ENCODE measurements at regions not wholly inside any gene's neighbourhood (a gene's known extent, or its start where the extent isn't known, plus 50 kb on each side); places are given as distances from the start of the nearest gene placed in this dataset.

- no peak for DNase-seq (ENCODE audit: low read depth in 3 of 3, low spot score in 1 of 3)
Observed at GRCh38 chr6:147712841-147713240, 204.4 kb downstream of the SAMD5 start.

GRCh38 chr6:147715035-147715434, 206.5 kb downstream of the SAMD5 start:
- no peak for DNase-seq (ENCODE audit: low read depth in 3 of 3, low spot score in 1 of 3)

- DNase-seq (ENCODE audit: low read depth in 3 of 3, low spot score in 1 of 3): no peak
Observed at GRCh38 chr6:147716434-147716833, 207.9 kb downstream of the SAMD5 start.

- no peak for DNase-seq (ENCODE audit: low read depth in 3 of 3, low spot score in 1 of 3)
Observed at GRCh38 chr6:147717991-147718390, 209.5 kb downstream of the SAMD5 start.

- no peak for DNase-seq (ENCODE audit: low read depth in 3 of 3, low spot score in 1 of 3)
Observed at GRCh38 chr6:147722158-147722557, 213.7 kb downstream of the SAMD5 start.

GRCh38 chr6:147724454-147724853, 216.0 kb downstream of the SAMD5 start:
- no peak for DNase-seq (ENCODE audit: low read depth in 3 of 3, low spot score in 1 of 3)

- no peak for DNase-seq (ENCODE audit: low read depth in 3 of 3, low spot score in 1 of 3)
Observed at GRCh38 chr6:147726342-147726741, 217.9 kb downstream of the SAMD5 start.

GRCh38 chr6:147728903-147729302, 220.4 kb downstream of the SAMD5 start:
- no peak for DNase-seq (ENCODE audit: low read depth in 3 of 3, low spot score in 1 of 3)

- DNase-seq (ENCODE audit: low read depth in 3 of 3, low spot score in 1 of 3): no peak
Observed at GRCh38 chr6:147733686-147734085, 225.2 kb downstream of the SAMD5 start.

GRCh38 chr6:147734151-147734550, 225.7 kb downstream of the SAMD5 start:
- no peak for DNase-seq (ENCODE audit: low read depth in 3 of 3, low spot score in 1 of 3)

GRCh38 chr6:147735924-147736323, 227.4 kb downstream of the SAMD5 start:
- DNase-seq (ENCODE audit: low read depth in 3 of 3, low spot score in 1 of 3): no peak

- DNase-seq (ENCODE audit: low read depth in 3 of 3, low spot score in 1 of 3): no peak
Observed at GRCh38 chr6:147737115-147737514, 228.6 kb downstream of the SAMD5 start.

GRCh38 chr6:147738099-147738498, 229.6 kb downstream of the SAMD5 start:
- DNase-seq (ENCODE audit: low read depth in 3 of 3, low spot score in 1 of 3): no peak

GRCh38 chr6:147738516-147739162, 230.1 kb downstream of the SAMD5 start:
- DNase-seq (ENCODE audit: low read depth in 3 of 3, low spot score in 1 of 3): no peak

GRCh38 chr6:147740326-147740725, 231.8 kb downstream of the SAMD5 start:
- no peak for DNase-seq (ENCODE audit: low read depth in 3 of 3, low spot score in 1 of 3)

- DNase-seq (ENCODE audit: low read depth in 3 of 3, low spot score in 1 of 3): no peak
Observed at GRCh38 chr6:147740916-147741315, 232.4 kb downstream of the SAMD5 start.

GRCh38 chr6:147741389-147741788, 232.9 kb downstream of the SAMD5 start:
- no peak for DNase-seq (ENCODE audit: low read depth in 3 of 3, low spot score in 1 of 3)

- no peak for DNase-seq (ENCODE audit: low read depth in 3 of 3, low spot score in 1 of 3)
Observed at GRCh38 chr6:147742440-147742839, 233.9 kb downstream of the SAMD5 start.

GRCh38 chr6:147744012-147744411, 235.5 kb downstream of the SAMD5 start:
- no peak for DNase-seq (ENCODE audit: low read depth in 3 of 3, low spot score in 1 of 3)

- no peak for DNase-seq (ENCODE audit: low read depth in 3 of 3, low spot score in 1 of 3)
Observed at GRCh38 chr6:147749331-147749730, 240.8 kb downstream of the SAMD5 start.

GRCh38 chr6:147750413-147750812, 241.9 kb downstream of the SAMD5 start:
- DNase-seq (ENCODE audit: low read depth in 3 of 3, low spot score in 1 of 3): no peak

- DNase-seq (ENCODE audit: low read depth in 3 of 3, low spot score in 1 of 3): no peak
Observed at GRCh38 chr6:147751232-147751631, 242.7 kb downstream of the SAMD5 start.

- no peak for DNase-seq (ENCODE audit: low read depth in 3 of 3, low spot score in 1 of 3)
Observed at GRCh38 chr6:147752689-147753403, 244.4 kb downstream of the SAMD5 start.
